ENCODE measurements at regions not wholly inside any gene's neighbourhood (a gene's known extent, or its start where the extent isn't known, plus 50 kb on each side); places are given as distances from the start of the nearest gene placed in this dataset.

- TF ChIP-seq CTCF (IDR thresholded peaks at IDR 0.05; ENCODE audit: insufficient read depth, low read depth, low read length, missing control alignments), result no peak
- DNase-seq (ENCODE audit: low read depth), result no peak
Measured at GRCh38 chr2:166592750-166593149, 98.7 kb upstream of the SCN7A start.

GRCh38 chr2:166591226-166591625 is 97.2 kb upstream of the SCN7A start:
- no peak overlapping the region for H3K4me3 ChIP-seq (ENCODE audit: low read depth, low read length)
- no peak for TF ChIP-seq CTCF (IDR thresholded peaks at IDR 0.05; ENCODE audit: insufficient read depth, low read depth, low read length, missing control alignments)
- DNase-seq (ENCODE audit: low read depth), result no peak

More at GRCh38 chr2:166592750-166593149, 98.7 kb upstream of the SCN7A start:
- H3K4me3 ChIP-seq (ENCODE audit: low read depth, low read length), result no peak overlapping the region

GRCh38 chr2:166573391-166573790 is 79.3 kb upstream of the SCN7A start:
- no peak for DNase-seq (ENCODE audit: low read depth)
- no peak for TF ChIP-seq CTCF (IDR thresholded peaks at IDR 0.05; ENCODE audit: insufficient read depth, low read depth, low read length, missing control alignments)
- H3K4me3 ChIP-seq (ENCODE audit: low read depth, low read length), result no peak overlapping the region

- no peak overlapping the region for H3K4me3 ChIP-seq (ENCODE audit: low read depth, low read length)
- no peak for TF ChIP-seq CTCF (IDR thresholded peaks at IDR 0.05; ENCODE audit: insufficient read depth, low read depth, low read length, missing control alignments)
- no peak for DNase-seq (ENCODE audit: low read depth)
Measured at GRCh38 chr2:166572937-166573336, 78.9 kb upstream of the SCN7A start.

- H3K4me3 ChIP-seq (ENCODE audit: low read depth, low read length), result no peak overlapping the region
- no peak for TF ChIP-seq CTCF (IDR thresholded peaks at IDR 0.05; ENCODE audit: insufficient read depth, low read depth, low read length, missing control alignments)
- DNase-seq (ENCODE audit: low read depth), result no peak
Measured at GRCh38 chr2:166568409-166568808, 74.4 kb upstream of the SCN7A start.

GRCh38 chr2:166565501-166565900 is 71.5 kb upstream of the SCN7A start:
- H3K4me3 ChIP-seq (ENCODE audit: low read depth, low read length), result no peak overlapping the region
- no peak for DNase-seq (ENCODE audit: low read depth)
- no peak for TF ChIP-seq CTCF (IDR thresholded peaks at IDR 0.05; ENCODE audit: insufficient read depth, low read depth, low read length, missing control alignments)

GRCh38 chr2:166563894-166564293 is 69.8 kb upstream of the SCN7A start:
- no peak for DNase-seq (ENCODE audit: low read depth)
- TF ChIP-seq CTCF (IDR thresholded peaks at IDR 0.05; ENCODE audit: insufficient read depth, low read depth, low read length, missing control alignments), result no peak
- H3K4me3 ChIP-seq (ENCODE audit: low read depth, low read length), result no peak overlapping the region
